Stomach (tissue), 4 donors: ENCODE measurements at regions not wholly inside any gene's neighbourhood (a gene's known extent, or its start where the extent isn't known, plus 50 kb on each side); places are given as distances from the start of the nearest gene placed in this dataset.
"Not testable (repeated sequence)": the region's sequence is repeated elsewhere in the genome, so short reads cannot be mapped to it uniquely, and the experiment has no call there.

ENCODE experiments used
- EP300 ChIP-seq: sonication (generic); formaldehyde crosslinking; IDR thresholded peaks from one replicate; pipeline ENCODE4 v1.6.1; 2017; ENCODE audit warnings: antibody characterized with exemption
- POLR2A ChIP-seq, 4 donors: fragments of 450-650 bp; IDR thresholded peaks; one replicate each; pipeline ENCODE4 v1.6.1; 2016; ENCODE audit warnings: antibody characterized with exemption in 4 of 4, control low read depth in 2 of 4, mild to moderate bottlenecking in 1 of 4, moderate library complexity in 1 of 4
- POLR2AphosphoS5 ChIP-seq, 3 donors: sonication (generic); formaldehyde crosslinking; IDR thresholded peaks; one replicate each; pipeline ENCODE4 v1.6.1; 2016; ENCODE audit warnings: antibody characterized with exemption in 3 of 3

DNA sequence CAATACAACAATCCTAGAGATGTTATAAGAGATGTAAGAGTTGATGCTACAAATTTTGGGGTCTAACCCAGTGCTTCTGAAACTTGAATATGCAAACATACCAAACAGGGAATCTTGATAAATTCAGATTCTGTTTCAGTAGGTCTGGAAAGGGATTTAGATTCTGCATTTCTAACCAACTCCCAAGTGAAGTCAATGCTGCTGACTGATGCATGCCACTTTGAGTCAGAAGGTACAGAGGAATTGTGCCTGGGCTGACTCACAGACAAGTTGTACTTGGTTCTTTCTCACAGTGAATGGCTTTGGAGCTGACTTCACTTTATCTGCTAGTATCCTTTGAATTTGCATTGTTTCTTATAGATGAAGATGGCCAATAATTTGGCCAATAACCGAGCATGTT, 973.9 kb downstream of the PRIM2 start:
- TF ChIP-seq POLR2A (IDR thresholded peaks at IDR 0.05); POLR2AphosphoS5 (IDR thresholded peaks at IDR 0.05); EP300: not testable (repeated sequence)
